ENCODE measurements at regions not wholly inside any gene's neighbourhood (a gene's known extent, or its start where the extent isn't known, plus 50 kb on each side); places are given as distances from the start of the nearest gene placed in this dataset.
"Not testable (repeated sequence)": the region's sequence is repeated elsewhere in the genome, so short reads cannot be mapped to it uniquely, and the experiment has no call there.

DNA sequence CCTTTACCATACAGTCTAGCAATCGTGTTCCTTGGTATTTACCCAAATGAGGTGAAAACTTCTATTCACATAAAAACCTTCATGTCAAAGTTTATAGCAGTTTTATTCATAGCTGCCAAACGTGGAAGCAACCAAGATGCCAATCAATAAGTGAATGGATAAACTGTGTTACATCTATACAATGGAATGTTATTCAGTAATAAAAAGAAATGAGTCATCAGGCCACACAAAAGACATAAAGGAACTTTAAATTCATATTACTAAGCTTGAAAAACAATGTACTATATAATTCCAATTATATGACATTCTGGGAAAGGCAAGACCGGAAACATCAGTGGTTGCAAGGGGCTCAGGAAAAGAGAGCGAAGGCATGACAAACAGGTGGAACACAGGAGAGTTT is 679.9 kb downstream of the ISL1 start:
- no peaks in the 10 kb centered on the region for H3K27me3 ChIP-seq
- H3K4me1 ChIP-seq = no peaks in the 10 kb centered on the region
- no peaks in the 10 kb centered on the region for H3K36me3 ChIP-seq
- TF ChIP-seq, protein P1, sequence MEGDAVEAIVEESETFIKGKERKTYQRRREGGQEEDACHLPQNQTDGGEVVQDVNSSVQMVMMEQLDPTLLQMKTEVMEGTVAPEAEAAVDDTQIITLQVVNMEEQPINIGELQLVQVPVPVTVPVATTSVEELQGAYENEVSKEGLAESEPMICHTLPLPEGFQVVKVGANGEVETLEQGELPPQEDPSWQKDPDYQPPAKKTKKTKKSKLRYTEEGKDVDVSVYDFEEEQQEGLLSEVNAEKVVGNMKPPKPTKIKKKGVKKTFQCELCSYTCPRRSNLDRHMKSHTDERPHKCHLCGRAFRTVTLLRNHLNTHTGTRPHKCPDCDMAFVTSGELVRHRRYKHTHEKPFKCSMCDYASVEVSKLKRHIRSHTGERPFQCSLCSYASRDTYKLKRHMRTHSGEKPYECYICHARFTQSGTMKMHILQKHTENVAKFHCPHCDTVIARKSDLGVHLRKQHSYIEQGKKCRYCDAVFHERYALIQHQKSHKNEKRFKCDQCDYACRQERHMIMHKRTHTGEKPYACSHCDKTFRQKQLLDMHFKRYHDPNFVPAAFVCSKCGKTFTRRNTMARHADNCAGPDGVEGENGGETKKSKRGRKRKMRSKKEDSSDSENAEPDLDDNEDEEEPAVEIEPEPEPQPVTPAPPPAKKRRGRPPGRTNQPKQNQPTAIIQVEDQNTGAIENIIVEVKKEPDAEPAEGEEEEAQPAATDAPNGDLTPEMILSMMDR (IDR thresholded peaks at IDR 0.05) = no peak
- H3K27ac ChIP-seq = no peak overlapping the region
- DNase-seq (ENCODE audit: low spot score) = no peak
- no peak overlapping the region for H3K4me3 ChIP-seq
- H3K9me3 ChIP-seq = no peaks in the 10 kb centered on the region

DNA sequence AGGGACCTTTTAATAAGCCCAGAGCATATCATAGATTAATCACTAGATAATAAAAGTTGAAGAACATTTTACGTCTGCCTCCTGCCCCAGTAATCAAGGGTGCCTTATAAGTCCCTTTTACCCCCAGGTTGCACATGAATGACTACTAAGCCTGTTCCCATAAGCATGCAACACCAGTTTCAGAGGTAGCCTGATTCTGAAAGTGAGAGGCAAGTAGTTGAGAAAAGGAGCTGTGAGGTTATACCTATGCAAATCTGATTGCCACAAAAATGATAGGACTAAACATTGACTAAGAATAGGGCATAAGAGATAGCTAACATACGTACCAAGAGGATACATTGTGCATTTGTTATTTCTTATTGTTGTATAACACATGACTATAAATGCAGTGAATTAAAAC is 681.9 kb downstream of the ISL1 start:
- no peak for DNase-seq (ENCODE audit: low spot score)
- Histone ChIP-seq H3K9me3 (no peaks in the 10 kb centered on the region), H3K4me3 (no peak overlapping the region), H3K36me3 (no peaks in the 10 kb centered on the region), H3K4me1 (no peaks in the 10 kb centered on the region), H3K27me3 (no peaks in the 10 kb centered on the region), H3K27ac (no peak overlapping the region)
- TF ChIP-seq, protein P1 (IDR thresholded peaks at IDR 0.05) = no peak

DNA sequence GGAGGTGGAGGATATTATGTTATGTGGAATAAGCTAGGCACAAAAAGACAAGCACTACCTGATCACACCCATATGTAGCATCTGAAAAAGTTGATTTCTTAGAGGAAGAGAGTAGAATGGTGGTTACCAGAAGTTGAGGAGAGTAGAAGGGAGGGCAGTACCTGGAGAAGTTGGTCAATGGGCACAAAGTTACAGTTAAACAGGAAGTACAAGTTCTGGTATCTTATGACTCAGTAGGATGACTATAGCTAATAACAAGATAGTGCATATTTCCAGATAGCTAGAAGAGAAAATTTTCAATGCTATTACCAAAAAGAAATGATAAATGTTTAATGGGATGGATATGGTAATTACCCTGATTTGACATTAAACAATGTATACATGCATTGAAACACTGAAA is 686.7 kb downstream of the ISL1 start:
- Histone ChIP-seq H3K4me1 (no peaks in the 10 kb centered on the region), H3K36me3 (no peaks in the 10 kb centered on the region), H3K9me3 (no peaks in the 10 kb centered on the region), H3K4me3 (no peak overlapping the region), H3K27me3 (no peaks in the 10 kb centered on the region), H3K27ac (no peak overlapping the region)
- DNase-seq (ENCODE audit: low spot score) = no peak
- TF ChIP-seq, protein P1 (IDR thresholded peaks at IDR 0.05) = no peak

- TF ChIP-seq, protein P1 (IDR thresholded peaks at IDR 0.05) = no peak
- Histone ChIP-seq H3K27me3 (no peaks in the 10 kb centered on the region), H3K4me1 (no peaks in the 10 kb centered on the region), H3K36me3 (no peaks in the 10 kb centered on the region), H3K4me3 (no peak overlapping the region), H3K9me3 (no peaks in the 10 kb centered on the region), H3K27ac (no peak overlapping the region)
- DNase-seq (ENCODE audit: low spot score) = no peak
These were observed 690.9 kb downstream of the ISL1 start for GRCh38 chr5:52073993-52074689.

- no peaks in the 10 kb centered on the region for H3K9me3 ChIP-seq
- no peaks in the 10 kb centered on the region for H3K4me1 ChIP-seq
- H3K36me3 ChIP-seq = no peaks in the 10 kb centered on the region
- no peak for DNase-seq (ENCODE audit: low spot score)
- no peak overlapping the region for H3K27ac ChIP-seq
- H3K4me3 ChIP-seq = no peak overlapping the region
- no peaks in the 10 kb centered on the region for H3K27me3 ChIP-seq
- TF ChIP-seq, protein P1 (IDR thresholded peaks at IDR 0.05) = no peak
These were observed 694.9 kb downstream of the ISL1 start for GRCh38 chr5:52077941-52078815.

DNA sequence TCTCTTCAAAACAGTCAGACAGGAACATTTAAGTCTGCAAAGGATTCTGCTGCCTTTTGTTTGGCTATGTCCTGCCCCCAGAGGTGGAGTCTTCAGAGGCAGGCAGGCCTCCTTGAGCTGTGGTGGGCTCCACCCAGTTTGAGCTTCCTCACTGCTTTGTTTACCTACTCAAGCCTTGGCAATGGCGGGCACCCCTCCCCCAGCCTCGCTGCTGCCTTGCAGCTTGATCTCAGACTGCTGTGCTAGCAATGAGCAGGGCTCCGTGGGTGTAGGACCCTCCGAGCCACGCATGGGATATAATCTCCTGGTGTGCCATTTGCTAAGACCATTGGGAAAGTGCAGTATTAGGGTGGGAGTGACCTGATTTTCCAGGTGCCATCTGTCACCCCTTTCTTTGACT is 685.4 kb upstream of the ITGA1 start:
- not testable (repeated sequence) for H3K4me1 ChIP-seq; H3K36me3 ChIP-seq; H3K27ac ChIP-seq; H3K27me3 ChIP-seq; DNase-seq (ENCODE audit: low spot score); H3K9me3 ChIP-seq; H3K4me3 ChIP-seq
